ENCODE measurements at regions not wholly inside any gene's neighbourhood (a gene's known extent, or its start where the extent isn't known, plus 50 kb on each side); places are given as distances from the start of the nearest gene placed in this dataset.
"Not testable (repeated sequence)": the region's sequence is repeated elsewhere in the genome, so short reads cannot be mapped to it uniquely, and the experiment has no call there.

- ATAC-seq, result no peak
- Histone ChIP-seq H3K36me3 (no peaks in the 10 kb centered on the region), H3K9me3 (no peaks in the 10 kb centered on the region), H3K27ac (no peak overlapping the region), H3K27me3 (ENCODE audit: low read depth) (no peaks in the 10 kb centered on the region), H3K4me1 (no peaks in the 10 kb centered on the region), H3K4me3 (no peak overlapping the region)
- intact Hi-C loops (cut with DNase I), result no loop called here
- no peak for DNase-seq
- no peak for TF ChIP-seq CTCF (IDR thresholded peaks at IDR 0.05)
These were observed 422.5 kb downstream of the METTL4 start for GRCh38 chr18:2148823-2149222.

- no peaks in the 10 kb centered on the region for H3K36me3 ChIP-seq
- no peaks in the 10 kb centered on the region for H3K27me3 ChIP-seq (ENCODE audit: low read depth)
- H3K27ac ChIP-seq, result no peak overlapping the region
- TF ChIP-seq CTCF (IDR thresholded peaks at IDR 0.05), result no peak
- no peak overlapping the region for H3K4me3 ChIP-seq
- intact Hi-C loops (cut with DNase I), result no loop called here
- no peaks in the 10 kb centered on the region for H3K9me3 ChIP-seq
- ATAC-seq (no peak), DNase-seq (no peak)
- H3K4me1 ChIP-seq, result no peaks in the 10 kb centered on the region
These were observed 420.7 kb downstream of the METTL4 start for GRCh38 chr18:2150566-2150965.

- no peak for TF ChIP-seq CTCF (IDR thresholded peaks at IDR 0.05)
- H3K4me1 ChIP-seq, result no peaks in the 10 kb centered on the region
- intact Hi-C loops (cut with DNase I), result no loop called here
- H3K27me3 ChIP-seq (ENCODE audit: low read depth), result no peaks in the 10 kb centered on the region
- H3K27ac ChIP-seq, result no peak overlapping the region
- DNase-seq, result no peak
- ATAC-seq, result no peak
- H3K4me3 ChIP-seq, result no peak overlapping the region
- no peaks in the 10 kb centered on the region for H3K36me3 ChIP-seq
- H3K9me3 ChIP-seq, result no peaks in the 10 kb centered on the region
These were observed 417.0 kb downstream of the METTL4 start for GRCh38 chr18:2154278-2154677.

- H3K4me1 ChIP-seq, result no peaks in the 10 kb centered on the region
- no peak for ATAC-seq
- intact Hi-C loops (cut with DNase I), result no loop called here
- no peaks in the 10 kb centered on the region for H3K27me3 ChIP-seq (ENCODE audit: low read depth)
- no peak for TF ChIP-seq CTCF (IDR thresholded peaks at IDR 0.05)
- H3K36me3 ChIP-seq, result no peaks in the 10 kb centered on the region
- no peak overlapping the region for H3K27ac ChIP-seq
- H3K9me3 ChIP-seq, result no peaks in the 10 kb centered on the region
- no peak for DNase-seq
- H3K4me3 ChIP-seq, result no peak overlapping the region
These were observed 406.4 kb downstream of the METTL4 start for GRCh38 chr18:2164644-2165550.

GRCh38 chr18:2166876-2167275, 404.4 kb downstream of the METTL4 start:
- H3K4me1 ChIP-seq; H3K9me3 ChIP-seq; H3K27ac ChIP-seq; H3K4me3 ChIP-seq; ATAC-seq; H3K27me3 ChIP-seq (ENCODE audit: low read depth); H3K36me3 ChIP-seq; intact Hi-C loops (cut with DNase I); DNase-seq: not testable (repeated sequence)

GRCh38 chr18:2168022-2168421, 403.3 kb downstream of the METTL4 start:
- Histone ChIP-seq H3K27ac (no peak overlapping the region), H3K4me3 (no peak overlapping the region), H3K9me3 (no peaks in the 10 kb centered on the region), H3K4me1 (no peaks in the 10 kb centered on the region), H3K36me3 (no peaks in the 10 kb centered on the region), H3K27me3 (ENCODE audit: low read depth) (no peaks in the 10 kb centered on the region)
- intact Hi-C loops (cut with DNase I), result no loop called here
- ATAC-seq, result no peak
- TF ChIP-seq CTCF (IDR thresholded peaks at IDR 0.05), result no peak
- no peak for DNase-seq
